Middle frontal gyrus (tissue), 1 donor: ENCODE measurements at regions not wholly inside any gene's neighbourhood (a gene's known extent, or its start where the extent isn't known, plus 50 kb on each side); places are given as distances from the start of the nearest gene placed in this dataset.

Experiments
- DNase-seq: peaks from one replicate; pipeline ENCODE4 v3.0.0-alpha.2; 2015; ENCODE audit warnings: low spot score; ENCODE audit errors: extremely low spot score

GRCh38 chr14:97290977-97291376, 493.8 kb downstream of the VRK1 start:
- no peak for DNase-seq

- no peak for DNase-seq
Observed at GRCh38 chr14:97293659-97294058, 496.5 kb downstream of the VRK1 start.

- no peak for DNase-seq
Observed at GRCh38 chr14:97295108-97295710, 498.0 kb downstream of the VRK1 start.

DNA sequence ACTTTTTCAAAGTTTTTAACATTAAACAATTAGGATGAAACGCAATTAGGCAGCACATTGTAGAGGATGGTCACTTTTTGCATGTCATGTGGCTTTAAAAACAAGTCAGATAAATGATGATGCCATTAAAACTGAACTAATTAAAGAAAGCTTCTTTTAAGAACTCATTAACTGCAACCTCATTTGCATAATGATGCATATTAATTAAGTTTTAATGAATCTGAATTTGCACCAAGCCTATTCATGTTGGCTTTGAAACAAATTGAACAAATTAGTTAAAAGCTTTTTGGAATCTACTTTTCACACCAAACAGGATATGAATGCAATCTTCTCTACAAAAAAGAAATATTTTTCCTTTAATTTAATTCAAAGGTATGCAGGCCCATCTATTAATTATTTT, 499.0 kb downstream of the VRK1 start:
- no peak for DNase-seq

GRCh38 chr14:97297100-97297499, 499.9 kb downstream of the VRK1 start:
- DNase-seq = no peak

GRCh38 chr14:97298331-97298730, 501.1 kb downstream of the VRK1 start:
- no peak for DNase-seq

- DNase-seq = no peak
Observed at GRCh38 chr14:97298736-97299135, 501.6 kb downstream of the VRK1 start.

DNA sequence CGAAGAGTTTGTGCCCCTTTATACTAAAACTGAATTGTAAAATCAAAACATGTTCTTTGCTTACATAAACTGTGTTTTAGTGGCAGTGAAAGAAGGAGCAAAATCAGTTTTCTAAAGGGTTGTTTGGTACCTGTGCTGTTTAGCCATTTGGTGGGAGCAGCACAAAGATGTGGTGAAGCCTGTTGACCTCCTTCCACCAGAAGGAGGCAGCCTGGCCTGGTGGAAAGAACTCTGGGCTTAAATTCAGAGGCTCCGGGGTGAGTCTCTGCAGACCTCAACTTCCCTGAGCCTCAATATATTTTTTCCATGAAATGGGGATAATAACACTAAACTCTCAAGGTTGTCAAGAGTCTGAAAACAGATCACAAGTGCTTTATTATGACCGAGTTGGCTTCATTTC, 502.5 kb downstream of the VRK1 start:
- DNase-seq = no peak

GRCh38 chr14:97301931-97302559, 504.9 kb downstream of the VRK1 start:
- DNase-seq = no peak

DNA sequence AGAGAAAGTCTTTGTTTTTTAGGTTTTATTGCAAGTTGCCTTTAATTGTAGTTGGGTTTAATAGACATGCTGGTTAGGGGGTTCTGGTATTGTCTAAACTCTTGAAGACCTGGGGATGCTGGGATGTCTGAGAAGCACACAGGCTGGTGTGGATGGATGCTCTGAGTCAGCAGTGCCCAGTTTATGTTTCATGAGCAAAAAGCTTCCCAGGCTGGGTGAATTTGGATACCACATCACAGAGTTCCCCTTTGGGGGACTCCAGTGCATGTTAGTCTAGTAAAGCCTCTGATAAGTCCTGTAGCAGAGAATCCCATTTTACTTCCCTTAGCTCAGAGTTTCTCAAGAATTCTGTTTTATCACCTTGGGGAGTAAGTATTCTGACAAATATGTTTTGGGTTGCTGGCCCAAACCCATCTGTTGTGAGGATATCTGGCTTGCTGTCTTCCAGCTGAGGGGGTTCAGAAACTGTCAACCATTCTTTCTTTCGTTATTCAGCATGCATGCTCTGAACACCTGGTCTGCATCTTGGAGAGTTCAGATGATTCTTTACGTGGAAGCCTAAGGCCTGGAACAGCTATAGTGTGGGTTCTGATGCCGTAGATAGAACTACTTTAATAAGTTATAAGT, 509.1 kb downstream of the VRK1 start:
- DNase-seq = no peak

DNA sequence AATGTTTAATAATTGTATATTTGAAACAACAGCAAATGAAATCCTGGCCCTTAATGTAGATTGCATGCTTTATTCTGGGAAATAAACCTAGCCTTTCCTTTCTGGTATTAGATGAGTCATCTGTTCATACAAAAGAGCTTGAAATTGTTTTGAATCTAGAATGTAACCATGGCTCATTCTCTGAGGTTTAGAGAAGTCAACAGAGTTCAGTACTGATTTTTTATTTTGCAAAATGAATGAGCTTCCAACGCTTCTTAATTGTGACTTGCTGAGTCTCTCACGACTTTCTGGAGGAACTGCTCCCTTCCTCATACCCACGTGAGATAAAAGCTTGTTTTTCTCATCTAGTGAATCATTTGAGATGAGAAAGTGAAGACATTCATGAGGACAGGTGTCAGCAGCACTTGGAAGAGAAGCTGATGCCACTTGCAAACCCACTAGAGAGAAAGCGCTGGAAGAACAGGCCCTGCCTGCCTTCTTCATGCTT, 509.6 kb downstream of the VRK1 start:
- no peak for DNase-seq

DNA sequence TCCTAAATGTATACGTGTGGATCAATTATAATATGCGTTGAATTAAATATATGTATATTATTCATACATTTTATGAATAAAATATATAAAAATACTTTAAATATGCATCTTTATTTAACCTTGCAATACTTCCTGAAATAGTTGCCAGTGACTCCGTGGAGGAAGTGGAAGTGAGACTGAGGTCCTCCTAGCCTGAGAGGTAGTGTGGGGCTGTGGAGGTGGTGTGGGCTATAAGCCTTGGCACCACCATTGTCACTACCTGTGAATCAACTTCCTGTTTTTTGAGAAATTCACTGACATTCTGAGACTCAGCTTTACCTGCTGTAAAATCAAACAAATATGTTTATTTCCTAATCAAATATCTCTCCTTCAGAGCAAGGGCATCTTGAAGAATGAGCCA, 514.2 kb downstream of the VRK1 start:
- no peak for DNase-seq

GRCh38 chr14:97312910-97313309, 515.7 kb downstream of the VRK1 start:
- DNase-seq = no peak

DNA sequence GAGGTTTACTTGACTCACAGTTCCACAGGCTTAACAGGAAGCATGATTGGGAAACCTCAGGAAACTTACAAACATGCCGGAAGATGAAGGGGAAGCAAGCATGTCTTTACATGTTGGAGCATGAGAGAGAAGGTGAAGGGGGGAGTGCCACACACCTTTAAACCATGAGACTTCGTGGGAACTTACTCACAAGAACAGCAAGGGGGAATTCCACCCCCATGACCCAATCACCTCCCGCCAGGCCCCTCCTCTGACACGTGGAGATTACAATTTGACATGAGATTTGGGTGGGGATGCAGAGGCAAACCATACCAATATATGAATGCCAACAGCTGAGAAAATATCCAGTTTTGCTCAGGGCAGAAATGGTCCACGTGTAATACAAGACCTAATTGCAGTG, 518.6 kb downstream of the VRK1 start:
- DNase-seq = no peak

- DNase-seq = no peak
Observed at GRCh38 chr14:97318380-97318779, 521.2 kb downstream of the VRK1 start.

DNA sequence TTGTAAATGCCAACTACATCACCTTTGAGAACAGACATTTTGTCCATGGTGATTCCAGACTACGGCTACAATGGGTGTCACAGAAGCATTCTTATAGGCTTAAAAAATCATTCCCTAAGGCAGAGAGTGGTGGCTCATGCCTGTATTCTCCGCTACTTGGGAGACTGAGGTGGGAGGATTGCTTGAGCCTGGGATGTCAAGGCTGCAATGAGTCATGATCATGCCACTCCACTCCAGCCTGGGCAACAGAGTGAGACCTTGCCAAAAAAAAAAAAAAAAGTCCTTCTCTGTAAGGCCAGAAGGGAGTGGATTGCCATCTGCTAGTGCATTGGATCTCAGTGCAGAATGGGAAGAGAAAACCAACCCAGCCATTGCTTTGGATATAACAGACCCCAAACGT, 522.5 kb downstream of the VRK1 start:
- DNase-seq = no peak

DNA sequence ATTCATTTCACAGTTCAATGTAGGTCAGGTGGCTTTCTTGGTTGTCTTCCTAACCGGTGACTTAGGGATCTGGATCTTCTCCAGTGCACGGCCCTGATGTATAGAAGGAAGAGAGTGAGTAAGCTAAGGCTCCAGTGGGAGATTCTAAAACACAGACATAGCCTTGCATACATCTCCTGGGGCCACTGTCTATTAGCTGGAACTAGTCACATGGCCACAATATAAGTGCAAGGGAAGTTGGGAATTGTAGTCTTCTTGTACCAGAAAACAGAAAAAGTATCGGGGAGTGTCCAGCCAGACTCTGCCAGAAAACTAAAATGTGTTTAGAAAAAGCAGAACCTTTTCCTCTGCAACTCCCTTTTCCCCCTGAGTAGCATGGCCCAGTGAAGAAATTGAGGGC, 531.6 kb downstream of the VRK1 start:
- no peak for DNase-seq

DNA sequence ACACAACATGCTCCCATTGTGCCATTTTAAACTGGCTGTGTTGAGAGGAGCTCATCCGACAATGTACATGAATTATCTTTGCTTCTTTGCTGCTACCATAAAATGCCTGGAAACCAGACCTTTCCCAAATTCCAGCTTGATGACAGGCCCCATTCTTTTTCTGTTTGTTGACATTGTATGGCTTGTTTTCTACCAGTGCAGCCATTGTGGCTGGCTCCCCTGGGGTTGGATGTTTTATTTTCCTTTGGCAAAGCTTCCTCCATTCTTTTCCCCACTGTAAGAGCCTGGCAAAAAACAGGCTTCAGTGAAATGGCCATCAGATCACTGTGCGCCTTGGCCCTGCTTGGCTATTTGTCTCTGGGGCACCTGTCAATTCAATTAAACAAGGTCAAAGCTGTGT, 532.5 kb downstream of the VRK1 start:
- no peak for DNase-seq

GRCh38 chr14:97331058-97331457, 533.9 kb downstream of the VRK1 start:
- no peak for DNase-seq

DNA sequence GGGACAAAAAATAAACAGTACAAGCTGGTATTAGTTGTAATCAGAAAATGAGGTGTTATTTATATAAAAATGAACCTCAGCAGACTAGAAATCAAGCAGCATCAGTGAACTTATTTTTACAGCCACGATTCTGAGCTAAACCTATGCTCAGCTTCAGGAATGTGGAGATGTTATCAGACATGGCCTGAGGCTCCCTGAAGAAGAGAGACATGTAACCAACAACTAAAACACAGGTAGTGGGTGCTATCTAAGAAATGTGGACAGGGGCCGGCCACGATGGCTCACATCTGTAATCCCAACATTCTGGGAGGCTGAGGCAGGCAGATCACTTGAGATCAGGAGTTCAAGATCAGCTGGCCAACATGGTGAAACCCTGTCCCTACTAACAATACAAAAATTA, 534.3 kb downstream of the VRK1 start:
- no peak for DNase-seq

- no peak for DNase-seq
Observed at GRCh38 chr14:97336179-97336578, 539.0 kb downstream of the VRK1 start.

DNA sequence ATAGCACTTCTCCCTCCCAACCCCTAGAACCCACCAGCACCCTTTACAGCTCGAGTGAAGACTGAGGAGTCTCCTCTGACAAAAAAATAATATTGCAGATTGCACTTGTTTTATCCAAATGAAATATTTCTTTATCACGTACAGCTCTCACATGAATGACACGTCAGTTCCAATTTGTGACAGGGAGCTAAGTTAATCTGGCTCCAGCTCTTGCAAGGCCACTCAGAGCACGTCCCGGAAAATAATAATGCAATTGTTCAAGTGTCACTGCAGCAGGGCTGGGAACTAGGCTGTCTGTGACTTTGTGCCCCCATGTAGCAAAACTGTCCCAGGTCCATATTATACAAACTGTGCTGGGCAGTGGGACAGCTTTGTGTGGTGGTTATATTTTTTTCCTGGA, 539.6 kb downstream of the VRK1 start:
- DNase-seq = no peak

- DNase-seq = no peak
Observed at GRCh38 chr14:97337267-97337666, 540.1 kb downstream of the VRK1 start.
